Effector memory CD8-positive, alpha-beta T cell (primary cell): ENCODE measurements at regions not wholly inside any gene's neighbourhood (a gene's known extent, or its start where the extent isn't known, plus 50 kb on each side); places are given as distances from the start of the nearest gene placed in this dataset.

Experiments
- ATAC-seq: fragments of 150-1000 bp; cut with Tn5 transposase; replicated peaks from 2 replicates; pipeline ENCODE4 v1.10.0; 2021; ENCODE audit warnings: mild to moderate bottlenecking, moderate library complexity
- DNase-seq, 3 experiments: peaks; one replicate each; pipeline ENCODE4 v3.0.0; 2021
- H3K27ac Mint-ChIP-seq, 2 donors: one replicate each; pipeline ENCODE4 v1.8.0; 2022; ENCODE audit warnings: mild to moderate bottlenecking in 2 of 2, mixed read lengths in 2 of 2, moderate library complexity in 2 of 2
- H3K27me3 Mint-ChIP-seq, 2 donors: one replicate each; pipeline ENCODE4 v1.8.0; 2022; ENCODE audit warnings: mixed read lengths in 2 of 2
- H3K36me3 Mint-ChIP-seq: one replicate; pipeline ENCODE4 v1.8.0; 2022; ENCODE audit warnings: mild to moderate bottlenecking, moderate library complexity, mixed read lengths; ENCODE audit not compliant: insufficient read depth
- H3K4me1 Mint-ChIP-seq, 2 donors: one replicate each; pipeline ENCODE4 v1.8.0; 2022; ENCODE audit warnings: low read depth in 2 of 2, mixed read lengths in 2 of 2
- H3K4me3 Mint-ChIP-seq, 2 donors: one replicate each; pipeline ENCODE4 v1.8.0; 2022; ENCODE audit warnings: mild to moderate bottlenecking in 2 of 2, mixed read lengths in 2 of 2, moderate library complexity in 2 of 2
- H3K9me3 Mint-ChIP-seq, 2 donors: one replicate each; pipeline ENCODE4 v1.8.0; 2022; ENCODE audit warnings: mixed read lengths in 2 of 2

- ATAC-seq (no peak), DNase-seq (no peak)
- no peak overlapping the region for H3K4me3 Mint-ChIP-seq
Measured at GRCh38 chr1:216922406-216922805, 199.2 kb upstream of the ESRRG start.

GRCh38 chr1:216921866-216922265, 198.6 kb upstream of the ESRRG start:
- H3K4me3 Mint-ChIP-seq: no peak overlapping the region
- DNase-seq (no peak), ATAC-seq (no peak)
- no peaks in the 10 kb centered on the region for H3K27me3 Mint-ChIP-seq
- H3K4me1 Mint-ChIP-seq: no peaks in the 10 kb centered on the region
- no peak overlapping the region for H3K27ac Mint-ChIP-seq
- H3K36me3 Mint-ChIP-seq: no peaks in the 10 kb centered on the region
- H3K9me3 Mint-ChIP-seq: peaks cover 0 to 4% of the 10 kb centered on the region in 2 donors

More at GRCh38 chr1:216922406-216922805, 199.2 kb upstream of the ESRRG start:
- no peaks in the 10 kb centered on the region for H3K27me3 Mint-ChIP-seq
- no peaks in the 10 kb centered on the region for H3K4me1 Mint-ChIP-seq
- H3K36me3 Mint-ChIP-seq: no peaks in the 10 kb centered on the region
- H3K27ac Mint-ChIP-seq: no peak overlapping the region
- H3K9me3 Mint-ChIP-seq: peaks cover 0 to 2% of the 10 kb centered on the region in 2 donors

- DNase-seq: no peak
- H3K27me3 Mint-ChIP-seq: no peaks in the 10 kb centered on the region
Measured at GRCh38 chr1:216919060-216919970, 196.1 kb upstream of the ESRRG start.

GRCh38 chr1:216916890-216917438, 193.7 kb upstream of the ESRRG start:
- no peaks in the 10 kb centered on the region for H3K27me3 Mint-ChIP-seq
- peaks cover 3% of the 10 kb centered on the region for H3K36me3 Mint-ChIP-seq
- no peak overlapping the region for H3K4me3 Mint-ChIP-seq
- ATAC-seq (no peak), DNase-seq (no peak)
- H3K9me3 Mint-ChIP-seq: peaks cover 9% of the 10 kb centered on the region in 2 donors
- no peak overlapping the region for H3K27ac Mint-ChIP-seq
- H3K4me1 Mint-ChIP-seq: no peaks in the 10 kb centered on the region

More at GRCh38 chr1:216919060-216919970, 196.1 kb upstream of the ESRRG start:
- H3K4me3 Mint-ChIP-seq: no peak overlapping the region
- ATAC-seq: no peak
- peaks cover 8 to 9% of the 10 kb centered on the region in 2 donors for H3K9me3 Mint-ChIP-seq
- no peaks in the 10 kb centered on the region for H3K36me3 Mint-ChIP-seq
- H3K4me1 Mint-ChIP-seq: no peaks in the 10 kb centered on the region
- H3K27ac Mint-ChIP-seq: no peak overlapping the region

- Mint-ChIP-seq H3K36me3 (peaks cover 3% of the 10 kb centered on the region), H3K9me3 (peaks cover 9 to 11% of the 10 kb centered on the region in 2 donors), H3K4me1 (no peaks in the 10 kb centered on the region), H3K27ac (no peak overlapping the region), H3K27me3 (no peaks in the 10 kb centered on the region), H3K4me3 (no peak overlapping the region)
- ATAC-seq (no peak), DNase-seq (no peak)
Measured at GRCh38 chr1:216914974-216915373, 191.7 kb upstream of the ESRRG start.

GRCh38 chr1:216913976-216914375, 190.7 kb upstream of the ESRRG start:
- no peak for ATAC-seq
- Mint-ChIP-seq H3K27ac (no peak overlapping the region), H3K4me3 (no peak overlapping the region), H3K36me3 (peaks cover 3% of the 10 kb centered on the region), H3K27me3 (no peaks in the 10 kb centered on the region), H3K9me3 (peaks cover 9 to 11% of the 10 kb centered on the region in 2 donors), H3K4me1 (no peaks in the 10 kb centered on the region)
- DNase-seq: no peak

- Mint-ChIP-seq H3K27ac (no peak overlapping the region), H3K36me3 (peaks cover 3% of the 10 kb centered on the region), H3K4me1 (no peaks in the 10 kb centered on the region), H3K4me3 (no peak overlapping the region), H3K27me3 (no peaks in the 10 kb centered on the region), H3K9me3 (peaks cover 4 to 7% of the 10 kb centered on the region in 2 donors)
- no peak for DNase-seq
- no peak for ATAC-seq
Measured at GRCh38 chr1:216910081-216910840, 187.0 kb upstream of the ESRRG start.

GRCh38 chr1:216908126-216908525, 184.9 kb upstream of the ESRRG start:
- no peak overlapping the region for H3K4me3 Mint-ChIP-seq
- DNase-seq (no peak), ATAC-seq (no peak)
- no peaks in the 10 kb centered on the region for H3K36me3 Mint-ChIP-seq
- no peaks in the 10 kb centered on the region for H3K4me1 Mint-ChIP-seq
- H3K27ac Mint-ChIP-seq: no peak overlapping the region
- H3K9me3 Mint-ChIP-seq: peaks cover 0 to 7% of the 10 kb centered on the region in 2 donors
- no peaks in the 10 kb centered on the region for H3K27me3 Mint-ChIP-seq

- H3K4me1 Mint-ChIP-seq: no peaks in the 10 kb centered on the region
- no peaks in the 10 kb centered on the region for H3K36me3 Mint-ChIP-seq
- no peak overlapping the region for H3K4me3 Mint-ChIP-seq
- no peaks in the 10 kb centered on the region for H3K27me3 Mint-ChIP-seq
- no peak overlapping the region for H3K27ac Mint-ChIP-seq
- ATAC-seq: no peak
- DNase-seq: no peak
- H3K9me3 Mint-ChIP-seq: peaks cover 0 to 8% of the 10 kb centered on the region in 2 donors
Measured at GRCh38 chr1:216907100-216907499, 183.9 kb upstream of the ESRRG start.

- DNase-seq: no peak
- no peaks in the 10 kb centered on the region for H3K27me3 Mint-ChIP-seq
- H3K36me3 Mint-ChIP-seq: no peaks in the 10 kb centered on the region
- no peak for ATAC-seq
- H3K4me3 Mint-ChIP-seq: no peak overlapping the region
- H3K9me3 Mint-ChIP-seq: peaks cover 0 to 9% of the 10 kb centered on the region in 2 donors
- H3K4me1 Mint-ChIP-seq: no peaks in the 10 kb centered on the region
- H3K27ac Mint-ChIP-seq: no peak overlapping the region
Measured at GRCh38 chr1:216905781-216906180, 182.6 kb upstream of the ESRRG start.

GRCh38 chr1:216905137-216905536, 181.9 kb upstream of the ESRRG start:
- Mint-ChIP-seq H3K4me3 (no peak overlapping the region), H3K4me1 (no peaks in the 10 kb centered on the region), H3K36me3 (no peaks in the 10 kb centered on the region), H3K27ac (no peak overlapping the region), H3K9me3 (peaks cover 0 to 9% of the 10 kb centered on the region in 2 donors), H3K27me3 (no peaks in the 10 kb centered on the region)
- no peak for ATAC-seq
- DNase-seq: no peak

- peaks cover 0 to 7% of the 10 kb centered on the region in 2 donors for H3K9me3 Mint-ChIP-seq
- no peak overlapping the region for H3K4me3 Mint-ChIP-seq
- no peaks in the 10 kb centered on the region for H3K36me3 Mint-ChIP-seq
- no peaks in the 10 kb centered on the region for H3K27me3 Mint-ChIP-seq
- no peak overlapping the region for H3K27ac Mint-ChIP-seq
- H3K4me1 Mint-ChIP-seq: no peaks in the 10 kb centered on the region
- no peak for DNase-seq
- ATAC-seq: no peak
Measured at GRCh38 chr1:216904471-216904870, 181.2 kb upstream of the ESRRG start.

GRCh38 chr1:216903382-216903740, 180.1 kb upstream of the ESRRG start:
- H3K27me3 Mint-ChIP-seq: no peaks in the 10 kb centered on the region
- H3K27ac Mint-ChIP-seq: no peak overlapping the region
- no peak overlapping the region for H3K4me3 Mint-ChIP-seq
- ATAC-seq (no peak), DNase-seq (no peak)
- H3K4me1 Mint-ChIP-seq: no peaks in the 10 kb centered on the region
- H3K36me3 Mint-ChIP-seq: no peaks in the 10 kb centered on the region
- peaks cover 0 to 7% of the 10 kb centered on the region in 2 donors for H3K9me3 Mint-ChIP-seq
